ENCODE measurements at regions not wholly inside any gene's neighbourhood (a gene's known extent, or its start where the extent isn't known, plus 50 kb on each side); places are given as distances from the start of the nearest gene placed in this dataset.

- DNase-seq (ENCODE audit: low read depth, low spot score) (no peak), FAIRE-seq (peak; percentile 56)
- H3K79me2 ChIP-seq (ENCODE audit: control insufficient read depth, insufficient read depth, low read length): no peaks in the 10 kb centered on the region
- no peaks in the 10 kb centered on the region for H3K9me1 ChIP-seq (ENCODE audit: control insufficient read depth, extremely low read depth, insufficient read depth, low read length)
- H2AFZ ChIP-seq (ENCODE audit: control insufficient read depth, low read length): no peak overlapping the region
- no peaks in the 10 kb centered on the region for H3K9me3 ChIP-seq (ENCODE audit: control insufficient read depth, low read depth, low read length)
- H3K4me2 ChIP-seq (ENCODE audit: control insufficient read depth, extremely low read depth, insufficient read depth, low read depth, low read length): no peak overlapping the region
- H3K27me3 ChIP-seq (ENCODE audit: control insufficient read depth, extremely low read depth, insufficient read depth, low read length): no peaks in the 10 kb centered on the region
- no peaks in the 10 kb centered on the region for H4K20me1 ChIP-seq (ENCODE audit: control insufficient read depth, extremely low read depth, insufficient read depth, low read length)
- no peaks in the 10 kb centered on the region for H3K4me1 ChIP-seq (ENCODE audit: control insufficient read depth, extremely low read depth, insufficient read depth, low read length)
- dilution Hi-C loops (cut with MboI; ENCODE audit: extremely low pct_ligation_motif_present, low sequenced_read_pairs): no loop called here
- no peak overlapping the region for H3K27ac ChIP-seq (ENCODE audit: control insufficient read depth, insufficient read depth, low read length)
- TF ChIP-seq CTCF (optimal IDR thresholded peaks at IDR 0.05 in 1 of 3, IDR thresholded peaks at IDR 0.05 in 1 of 3, conservative IDR thresholded peaks at IDR 0.05 in 1 of 3; ENCODE audit: extremely low read depth in 1 of 3, insufficient read depth in 2 of 3, low read length in 3 of 3) (no peak), EZH2 (IDR thresholded peaks at IDR 0.05; ENCODE audit: low read length) (no peak)
- no peaks in the 10 kb centered on the region for H3K36me3 ChIP-seq (ENCODE audit: control insufficient read depth in 2 of 2, extremely low read depth in 1 of 2, insufficient read depth in 2 of 2, low read length in 2 of 2)
- H3K9ac ChIP-seq (ENCODE audit: control insufficient read depth, extremely low read depth, insufficient read depth, low read length): no peak overlapping the region
- no peak overlapping the region for H3K4me3 ChIP-seq (ENCODE audit: control insufficient read depth in 2 of 3, extremely low read depth in 1 of 3, insufficient read depth in 2 of 3, low read depth in 1 of 3, low read length in 3 of 3)
Measured at GRCh38 chr12:83477696-83478095, 791.0 kb downstream of the TMTC2 start.

GRCh38 chr12:83476695-83477690 is 790.3 kb downstream of the TMTC2 start:
- H3K36me3 ChIP-seq (ENCODE audit: control insufficient read depth in 2 of 2, extremely low read depth in 1 of 2, insufficient read depth in 2 of 2, low read length in 2 of 2): no peaks in the 10 kb centered on the region
- H4K20me1 ChIP-seq (ENCODE audit: control insufficient read depth, extremely low read depth, insufficient read depth, low read length): no peaks in the 10 kb centered on the region
- no peaks in the 10 kb centered on the region for H3K9me3 ChIP-seq (ENCODE audit: control insufficient read depth, low read depth, low read length)
- dilution Hi-C loops (cut with MboI; ENCODE audit: extremely low pct_ligation_motif_present, low sequenced_read_pairs): no loop called here
- H3K4me2 ChIP-seq (ENCODE audit: control insufficient read depth, extremely low read depth, insufficient read depth, low read depth, low read length): no peak overlapping the region
- no peak overlapping the region for H3K4me3 ChIP-seq (ENCODE audit: control insufficient read depth in 2 of 3, extremely low read depth in 1 of 3, insufficient read depth in 2 of 3, low read depth in 1 of 3, low read length in 3 of 3)
- DNase-seq (ENCODE audit: low read depth, low spot score) (no peak), FAIRE-seq (no peak)
- H3K9ac ChIP-seq (ENCODE audit: control insufficient read depth, extremely low read depth, insufficient read depth, low read length): no peak overlapping the region
- no peaks in the 10 kb centered on the region for H3K79me2 ChIP-seq (ENCODE audit: control insufficient read depth, insufficient read depth, low read length)
- no peaks in the 10 kb centered on the region for H3K9me1 ChIP-seq (ENCODE audit: control insufficient read depth, extremely low read depth, insufficient read depth, low read length)
- H3K27me3 ChIP-seq (ENCODE audit: control insufficient read depth, extremely low read depth, insufficient read depth, low read length): no peaks in the 10 kb centered on the region
- H3K27ac ChIP-seq (ENCODE audit: control insufficient read depth, insufficient read depth, low read length): no peak overlapping the region
- no peak overlapping the region for H2AFZ ChIP-seq (ENCODE audit: control insufficient read depth, low read length)
- no peak for TF ChIP-seq CTCF (optimal IDR thresholded peaks at IDR 0.05 in 1 of 3, IDR thresholded peaks at IDR 0.05 in 1 of 3, conservative IDR thresholded peaks at IDR 0.05 in 1 of 3; ENCODE audit: extremely low read depth in 1 of 3, insufficient read depth in 2 of 3, low read length in 3 of 3)
- TF ChIP-seq EZH2 (IDR thresholded peaks at IDR 0.05; ENCODE audit: low read length): no peak
- H3K4me1 ChIP-seq (ENCODE audit: control insufficient read depth, extremely low read depth, insufficient read depth, low read length): no peaks in the 10 kb centered on the region

All from keratinocyte (primary cell).